ENCODE measurements at regions not wholly inside any gene's neighbourhood (a gene's known extent, or its start where the extent isn't known, plus 50 kb on each side); places are given as distances from the start of the nearest gene placed in this dataset.

DNA sequence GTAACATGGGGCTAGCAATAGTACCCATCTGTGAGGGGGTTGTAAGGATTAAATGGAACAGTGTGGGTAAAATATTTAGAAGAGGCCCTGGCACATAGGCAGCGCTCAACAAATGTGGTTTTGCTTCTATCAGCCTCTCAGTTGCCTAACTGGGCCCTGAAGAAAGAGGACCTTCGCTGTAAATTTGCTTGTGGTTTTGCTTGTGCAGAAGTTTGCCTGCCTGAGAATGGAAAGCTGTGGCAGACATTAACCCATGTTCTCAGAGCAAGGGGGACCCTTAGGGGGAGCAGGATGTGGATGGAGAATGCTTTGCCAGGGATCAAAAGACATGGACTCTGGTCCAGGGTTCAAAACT is 160.1 kb downstream of the BRMS1L start:
- Histone ChIP-seq H3K27ac (replicated peaks) (no peak overlapping the region), H3K4me3 (no peak overlapping the region), H3K9me3 (replicated peaks) (no peaks in the 10 kb centered on the region), H3K27me3 (ENCODE audit: low read depth) (no peaks in the 10 kb centered on the region), H3K4me1 (no peaks in the 10 kb centered on the region), H3K36me3 (no peaks in the 10 kb centered on the region)
- intact Hi-C loops (cut with micrococcal nuclease), result no loop called here
- no peak for DNase-seq
- TF ChIP-seq, protein P1, sequence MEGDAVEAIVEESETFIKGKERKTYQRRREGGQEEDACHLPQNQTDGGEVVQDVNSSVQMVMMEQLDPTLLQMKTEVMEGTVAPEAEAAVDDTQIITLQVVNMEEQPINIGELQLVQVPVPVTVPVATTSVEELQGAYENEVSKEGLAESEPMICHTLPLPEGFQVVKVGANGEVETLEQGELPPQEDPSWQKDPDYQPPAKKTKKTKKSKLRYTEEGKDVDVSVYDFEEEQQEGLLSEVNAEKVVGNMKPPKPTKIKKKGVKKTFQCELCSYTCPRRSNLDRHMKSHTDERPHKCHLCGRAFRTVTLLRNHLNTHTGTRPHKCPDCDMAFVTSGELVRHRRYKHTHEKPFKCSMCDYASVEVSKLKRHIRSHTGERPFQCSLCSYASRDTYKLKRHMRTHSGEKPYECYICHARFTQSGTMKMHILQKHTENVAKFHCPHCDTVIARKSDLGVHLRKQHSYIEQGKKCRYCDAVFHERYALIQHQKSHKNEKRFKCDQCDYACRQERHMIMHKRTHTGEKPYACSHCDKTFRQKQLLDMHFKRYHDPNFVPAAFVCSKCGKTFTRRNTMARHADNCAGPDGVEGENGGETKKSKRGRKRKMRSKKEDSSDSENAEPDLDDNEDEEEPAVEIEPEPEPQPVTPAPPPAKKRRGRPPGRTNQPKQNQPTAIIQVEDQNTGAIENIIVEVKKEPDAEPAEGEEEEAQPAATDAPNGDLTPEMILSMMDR (IDR thresholded peaks at IDR 0.05; ENCODE audit: borderline replicate concordance), result no peak

DNA sequence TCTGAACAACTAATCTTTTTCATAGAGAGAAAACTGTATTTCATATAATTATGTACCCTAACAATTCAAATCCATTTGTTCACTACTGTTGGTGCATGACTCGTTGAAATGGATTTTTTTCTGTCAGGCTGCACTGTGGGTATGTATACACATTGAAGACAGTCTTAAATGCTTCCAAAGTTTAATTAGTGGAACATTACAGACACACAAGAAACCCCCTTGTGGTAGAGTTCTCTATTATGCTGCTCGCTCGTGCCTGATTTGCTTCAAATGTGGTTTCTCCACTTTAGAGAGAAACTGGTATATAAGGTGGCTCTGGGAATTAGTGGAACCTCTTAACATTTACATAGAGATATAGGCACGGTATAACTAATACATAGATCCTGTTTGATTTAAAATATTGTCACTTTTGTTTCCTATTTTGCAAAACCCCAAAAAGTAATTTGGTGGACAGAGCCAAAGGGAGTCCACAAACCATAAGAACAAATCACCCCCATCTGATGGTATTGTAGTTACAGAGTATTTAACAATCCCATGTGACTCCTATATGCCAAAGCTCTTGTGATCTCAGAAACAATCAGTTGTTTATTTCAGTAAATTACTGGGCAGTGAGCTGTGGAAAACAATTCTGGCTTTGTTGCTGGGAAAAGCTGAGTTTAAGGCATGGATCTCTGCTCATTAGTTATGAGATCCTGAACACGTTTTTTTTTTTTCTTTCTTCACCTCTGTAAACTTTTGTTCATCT is 159.5 kb downstream of the BRMS1L start:
- no peak for DNase-seq
- intact Hi-C loops (cut with micrococcal nuclease), result no loop called here

DNA sequence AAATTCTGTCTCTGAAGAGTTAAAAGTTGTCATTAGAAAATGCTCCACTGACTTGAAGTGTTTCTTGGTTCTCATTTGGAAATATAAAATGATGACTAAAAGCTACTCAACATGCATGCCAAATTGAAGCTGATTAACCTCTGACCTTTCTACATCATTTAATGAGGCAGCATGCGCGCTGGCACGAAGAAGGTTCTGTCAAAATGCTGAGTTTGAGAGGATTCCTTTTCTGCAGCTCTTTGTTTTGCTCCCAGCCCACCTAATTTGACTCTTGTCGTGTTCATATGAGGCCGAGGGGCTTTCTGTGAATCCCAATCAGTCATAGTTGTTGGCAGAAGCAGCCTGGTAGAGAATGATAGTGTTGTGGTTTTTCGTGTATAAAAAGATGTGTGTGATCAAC is 153.4 kb downstream of the BRMS1L start:
- Histone ChIP-seq H3K4me3 (no peak overlapping the region), H3K27ac (replicated peaks) (no peak overlapping the region), H3K36me3 (no peaks in the 10 kb centered on the region), H3K27me3 (ENCODE audit: low read depth) (no peaks in the 10 kb centered on the region), H3K9me3 (replicated peaks) (peaks cover 8% of the 10 kb centered on the region), H3K4me1 (no peaks in the 10 kb centered on the region)
- intact Hi-C loops (cut with micrococcal nuclease), result no loop called here
- DNase-seq, result no peak
- TF ChIP-seq, protein P1 (IDR thresholded peaks at IDR 0.05; ENCODE audit: borderline replicate concordance), result no peak

More for the DNA sequence above, 159.5 kb downstream of the BRMS1L start:
- Histone ChIP-seq H3K4me1 (no peaks in the 10 kb centered on the region), H3K27ac (replicated peaks) (no peak overlapping the region), H3K4me3 (no peak overlapping the region), H3K9me3 (replicated peaks) (no peaks in the 10 kb centered on the region), H3K27me3 (ENCODE audit: low read depth) (no peaks in the 10 kb centered on the region), H3K36me3 (no peaks in the 10 kb centered on the region)
- TF ChIP-seq, protein P1 (IDR thresholded peaks at IDR 0.05; ENCODE audit: borderline replicate concordance), result no peak

DNA sequence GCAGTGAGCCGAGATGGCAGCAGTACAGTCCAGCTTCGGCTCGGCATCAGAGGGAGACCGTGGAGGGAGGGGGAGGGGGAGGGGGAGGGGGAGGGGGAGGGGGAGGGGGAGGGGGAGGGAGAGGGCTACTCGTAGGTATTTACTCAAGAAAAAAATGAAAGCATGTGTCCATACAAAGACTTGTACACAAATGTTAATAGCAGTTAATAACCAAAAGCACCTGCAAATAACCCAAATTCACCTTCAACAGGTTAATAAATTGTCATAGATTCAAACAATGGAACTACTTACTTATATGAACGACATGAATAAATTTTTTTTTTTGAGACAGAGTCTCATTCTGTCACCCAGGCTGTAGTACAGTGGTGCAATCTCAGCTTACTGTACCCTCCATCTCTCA is 152.4 kb downstream of the BRMS1L start:
- H3K27ac ChIP-seq (replicated peaks), result no peak overlapping the region
- H3K27me3 ChIP-seq (ENCODE audit: low read depth), result no peaks in the 10 kb centered on the region
- no peaks in the 10 kb centered on the region for H3K36me3 ChIP-seq
- DNase-seq, result no peak
- H3K4me1 ChIP-seq, result no peaks in the 10 kb centered on the region
- H3K9me3 ChIP-seq (replicated peaks), result peaks cover 8% of the 10 kb centered on the region
- intact Hi-C loops (cut with micrococcal nuclease), result no loop called here
- TF ChIP-seq, protein P1 (IDR thresholded peaks at IDR 0.05; ENCODE audit: borderline replicate concordance), result no peak
- H3K4me3 ChIP-seq, result no peak overlapping the region

DNA sequence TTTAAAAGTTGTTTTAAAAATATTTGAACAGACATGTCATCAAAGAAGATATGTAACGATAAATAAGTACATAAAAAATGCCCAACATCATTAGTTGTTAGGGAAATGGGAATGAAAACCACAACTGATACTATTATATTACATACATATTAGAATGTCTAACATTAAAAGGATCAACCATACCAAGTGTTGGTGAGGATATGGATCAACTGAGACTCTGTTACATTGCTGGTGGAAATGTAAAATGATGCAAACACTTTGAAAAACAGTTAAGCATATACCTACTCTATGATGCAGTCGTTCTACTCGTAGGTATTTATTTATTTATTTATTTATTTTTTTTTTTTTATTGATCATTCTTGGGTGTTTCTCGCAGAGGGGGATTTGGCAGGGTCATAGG is 149.7 kb downstream of the BRMS1L start:
- DNase-seq, result no peak
- TF ChIP-seq, protein P1 (IDR thresholded peaks at IDR 0.05; ENCODE audit: borderline replicate concordance), result no peak
- intact Hi-C loops (cut with micrococcal nuclease), result no loop called here
- Histone ChIP-seq H3K27me3 (ENCODE audit: low read depth) (no peaks in the 10 kb centered on the region), H3K4me3 (no peak overlapping the region), H3K27ac (replicated peaks) (no peak overlapping the region), H3K9me3 (replicated peaks) (peaks cover 8% of the 10 kb centered on the region), H3K36me3 (no peaks in the 10 kb centered on the region), H3K4me1 (no peaks in the 10 kb centered on the region)

All from left ventricle myocardium inferior (tissue), 1 donor.